H1 (cell line): ENCODE measurements at regions not wholly inside any gene's neighbourhood (a gene's known extent, or its start where the extent isn't known, plus 50 kb on each side); places are given as distances from the start of the nearest gene placed in this dataset.

Experiments
- CTCF ChIA-PET: fragments of 300-600 bp; sonication (Branson Sonifier 250); formaldehyde crosslinking; loops from one replicate; lab custom pipeline; 2021; ENCODE audit not compliant: partially characterized antibody; lab: Charles Lee
- POLR2A ChIA-PET: fragments of 300-600 bp; sonication (Branson Sonifier 250); formaldehyde crosslinking; loops from one replicate; lab custom pipeline; 2021; ENCODE audit warnings: inconsistent platforms; ENCODE audit not compliant: partially characterized antibody; lab: Charles Lee
- DNase-seq, 2 experiments: peaks; one replicate each; pipeline versions ENCODE4 v3.0.0 to v3.0.0-alpha.2; 2010 to 2022; ENCODE audit warnings: low spot score in 2 of 2, low read depth in 1 of 2, mixed read lengths in 1 of 2
- FAIRE-seq: peaks from 2 replicates; lab custom pipeline; 2011; peaks lifted over from hg19 to GRCh38; lab: Jason Lieb, UNC
- H2AFZ ChIP-seq: 2 replicates; pipeline ENCODE4 v1.8.1; 2012; ENCODE audit warnings: low read length, inconsistent platforms
- H2AK5ac ChIP-seq: 2 replicates; pipeline ENCODE4 v1.6.1; 2013; ENCODE audit warnings: low read depth, low read length
- H2BK120ac ChIP-seq: replicated peaks from 2 replicates; pipeline ENCODE3; 2013; ENCODE audit warnings: low read depth, low read length, inconsistent platforms
- H2BK12ac ChIP-seq: 2 replicates; pipeline ENCODE4 v1.6.1; 2013; ENCODE audit warnings: low read depth, low read length
- H2BK15ac ChIP-seq: 2 replicates; pipeline ENCODE4 v1.6.1; 2013; ENCODE audit warnings: low read length
- H2BK20ac ChIP-seq: 2 replicates; pipeline ENCODE4 v1.6.1; 2013; ENCODE audit warnings: low read length
- H2BK5ac ChIP-seq: 2 replicates; pipeline ENCODE4 v1.6.1; 2013; ENCODE audit warnings: low read depth, low read length
- H3K14ac ChIP-seq: 2 replicates; pipeline ENCODE4 v1.6.1; 2013; ENCODE audit warnings: inconsistent platforms; ENCODE audit not compliant: insufficient read length
- H3K18ac ChIP-seq: 2 replicates; pipeline ENCODE4 v1.6.1; 2013; ENCODE audit warnings: low read length; ENCODE audit errors: extremely low read depth
- H3K23ac ChIP-seq: 2 replicates; pipeline ENCODE4 v1.6.1; 2013; ENCODE audit warnings: inconsistent platforms; ENCODE audit not compliant: insufficient read length
- H3K23me2 ChIP-seq: 2 replicates; pipeline ENCODE4 v1.6.1; 2013; ENCODE audit warnings: low read depth, low read length
- H3K27ac ChIP-seq: 2 replicates; pipeline ENCODE4 v1.6.1; 2011; ENCODE audit warnings: low read depth, low read length, inconsistent platforms
- H3K27me3 ChIP-seq, 4 experiments: replicated peaks in 1 of 4; 1 replicate in 1 of 4; 2 replicates in 3 of 4; pipeline versions ENCODE4 v1.6.1 to v1.8.1; 2011 to 2013; ENCODE audit warnings: low read length in 3 of 4, mild to moderate bottlenecking in 3 of 4, inconsistent platforms in 2 of 4, mixed read lengths in 2 of 4, moderate library complexity in 1 of 4; ENCODE audit not compliant: control insufficient read depth in 3 of 4, insufficient read depth in 3 of 4; ENCODE audit errors: extremely low read depth in 1 of 4
- H3K36me3 ChIP-seq, 4 experiments: 2 replicates each; pipeline versions ENCODE4 v1.6.1 to v1.8.1; 2011 to 2013; ENCODE audit warnings: mild to moderate bottlenecking in 4 of 4, low read length in 3 of 4, moderate library complexity in 2 of 4, control low read depth in 1 of 4, inconsistent platforms in 1 of 4; ENCODE audit not compliant: insufficient read depth in 4 of 4, control insufficient read depth in 2 of 4
- H3K4ac ChIP-seq: replicated peaks from 2 replicates; pipeline ENCODE3; 2013; ENCODE audit warnings: low read length, low read depth, mixed read lengths, inconsistent platforms; ENCODE audit not compliant: insufficient read length
- H3K4me1 ChIP-seq, 4 experiments: replicated peaks in 1 of 4; 1 replicate in 1 of 4; 2 replicates in 3 of 4; pipeline versions ENCODE4 v1.6.1 to v1.8.1; 2011 to 2013; ENCODE audit warnings: low read length in 3 of 4, inconsistent platforms in 2 of 4, mixed read lengths in 1 of 4; ENCODE audit not compliant: insufficient read depth in 4 of 4, control insufficient read depth in 3 of 4
- H3K4me2 ChIP-seq, 2 experiments: 2 replicates each; pipeline versions ENCODE4 v1.6.1 to v1.8.1; 2011 to 2013; ENCODE audit warnings: low read depth in 2 of 2, low read length in 2 of 2, control low read depth in 1 of 2, inconsistent platforms in 1 of 2, mild to moderate bottlenecking in 1 of 2; ENCODE audit not compliant: insufficient read depth in 1 of 2
- H3K4me3 ChIP-seq, 4 experiments: fragments of 200-600, 300-600 bp in 1 of 4; sonication (generic), shearing (Covaris generic), sonication (Bioruptor Twin) in 1 of 4; 2 replicates each; pipeline versions ENCODE4 v1.5.1 to v1.8.1; 2011 to 2016; ENCODE audit warnings: low read length in 4 of 4, low read depth in 3 of 4, control low read depth in 2 of 4, inconsistent platforms in 2 of 4, mild to moderate bottlenecking in 2 of 4, mixed read lengths in 1 of 4, moderate library complexity in 1 of 4; ENCODE audit not compliant: insufficient read depth in 2 of 4; ENCODE audit errors: extremely low read depth in 1 of 4
- H3K56ac ChIP-seq: replicated peaks from 2 replicates; pipeline ENCODE3; 2013; ENCODE audit warnings: low read depth, mild to moderate bottlenecking, mixed read lengths, low read length, inconsistent platforms; ENCODE audit not compliant: insufficient read length
- H3K79me1 ChIP-seq: 2 replicates; pipeline ENCODE4 v1.6.1; 2013; ENCODE audit warnings: low read depth, low read length, control low read depth
- H3K79me2 ChIP-seq, 2 experiments: 2 replicates each; pipeline versions ENCODE4 v1.6.1 to v1.8.1; 2012 to 2013; ENCODE audit warnings: low read length in 2 of 2, mild to moderate bottlenecking in 2 of 2, inconsistent platforms in 1 of 2; ENCODE audit not compliant: insufficient read depth in 2 of 2, control insufficient read depth in 1 of 2
- H3K9ac ChIP-seq, 4 experiments: replicated peaks in 1 of 4; 1 replicate in 1 of 4; 2 replicates in 3 of 4; pipeline versions ENCODE4 v1.6.1 to v1.8.1; 2011 to 2013; ENCODE audit warnings: low read depth in 3 of 4, low read length in 3 of 4, control low read depth in 2 of 4, mild to moderate bottlenecking in 2 of 4, moderate library complexity in 2 of 4, inconsistent platforms in 1 of 4; ENCODE audit errors: extremely low read depth in 1 of 4
- H3K9me3 ChIP-seq, 2 experiments: 2 replicates each; pipeline versions ENCODE4 v1.6.1 to v1.8.1; 2012 to 2013; ENCODE audit warnings: mild to moderate bottlenecking in 2 of 2, moderate library complexity in 2 of 2, control low read depth in 1 of 2, inconsistent platforms in 1 of 2, low read depth in 1 of 2, low read length in 1 of 2, mixed read lengths in 1 of 2; ENCODE audit not compliant: insufficient read depth in 2 of 2
- H4K20me1 ChIP-seq, 2 experiments: replicated peaks in 1 of 2; 2 replicates each; pipeline versions ENCODE3 to v1.8.1; 2011 to 2013; ENCODE audit warnings: inconsistent platforms in 2 of 2, low read length in 2 of 2, mild to moderate bottlenecking in 1 of 2; ENCODE audit not compliant: insufficient read depth in 2 of 2, control insufficient read depth in 1 of 2
- H4K5ac ChIP-seq: 2 replicates; pipeline ENCODE4 v1.6.1; 2013; ENCODE audit warnings: low read length, low read depth, mixed read lengths, inconsistent platforms; ENCODE audit not compliant: insufficient read length
- H4K8ac ChIP-seq: 2 replicates; pipeline ENCODE4 v1.8.0; 2013; ENCODE audit warnings: mild to moderate bottlenecking, moderate library complexity, low read length, inconsistent platforms; ENCODE audit not compliant: insufficient read depth; ENCODE audit errors: extremely low read depth
- H4K91ac ChIP-seq: replicated peaks from 2 replicates; pipeline ENCODE3; 2013; ENCODE audit warnings: low read length, mixed read lengths, inconsistent platforms; ENCODE audit not compliant: insufficient read length
- CREB1 ChIP-seq: IDR thresholded peaks from 2 replicates; pipeline ENCODE4 v1.6.1; 2012; ENCODE audit warnings: inconsistent platforms
- JUND ChIP-seq: IDR thresholded peaks from 2 replicates; pipeline ENCODE4 v1.6.1; 2011; ENCODE audit warnings: mild to moderate bottlenecking, improper control_type of control experiment, low read length
- KDM1A ChIP-seq: fragments of 200-600, 300-600 bp; sonication (generic); IDR thresholded peaks from 2 replicates; pipeline ENCODE4 v1.7.1; 2016; ENCODE audit warnings: mild to moderate bottlenecking, low read length, borderline replicate concordance
- MAFK ChIP-seq: IDR thresholded peaks from 2 replicates; pipeline ENCODE4 v1.6.1; 2012; ENCODE audit warnings: low read depth, mild to moderate bottlenecking, improper control_type of control experiment, low read length
- MAX ChIP-seq: IDR thresholded peaks from 2 replicates; pipeline ENCODE4 v1.6.1; 2012; ENCODE audit warnings: inconsistent platforms
- PHF8 ChIP-seq: fragments of 200-600 bp; sonication (generic); conservative IDR thresholded peaks from 2 replicates; pipeline ENCODE4 v1.7.1; 2012; ENCODE audit warnings: low read depth, mild to moderate bottlenecking, inconsistent platforms, low read length, moderate library complexity
- RBBP5 ChIP-seq: IDR thresholded peaks from 2 replicates; pipeline ENCODE4 v1.7.1; 2012; ENCODE audit warnings: low read depth, mild to moderate bottlenecking, inconsistent platforms, low read length, moderate library complexity, borderline replicate concordance
- RFX5 ChIP-seq: IDR thresholded peaks from 2 replicates; pipeline ENCODE4 v1.6.1; 2011; ENCODE audit warnings: low read depth, low read length, improper control_type of control experiment, borderline replicate concordance
- SIX5 ChIP-seq: IDR thresholded peaks from 2 replicates; pipeline ENCODE4 v1.6.1; 2011; ENCODE audit warnings: mild to moderate bottlenecking, low read depth, low read length
- SRF ChIP-seq: IDR thresholded peaks from 2 replicates; pipeline ENCODE4 v1.6.1; 2011; ENCODE audit warnings: mild to moderate bottlenecking, low read depth, low read length, moderate library complexity
- SUZ12 ChIP-seq: fragments of 200-600 bp; sonication (generic); IDR thresholded peaks from 2 replicates; pipeline ENCODE4 v1.6.1; 2012; ENCODE audit warnings: mild to moderate bottlenecking, inconsistent platforms, low read length, moderate library complexity, mixed read lengths
- TBP ChIP-seq: IDR thresholded peaks from 2 replicates; pipeline ENCODE4 v1.6.1; 2011; ENCODE audit warnings: low read depth, low read length, improper control_type of control experiment
- YY1 ChIP-seq: IDR thresholded peaks from 2 replicates; pipeline ENCODE4 v1.6.1; 2011; ENCODE audit warnings: low read depth, mild to moderate bottlenecking, low read length
- WGBS, 2 experiments: shearing (Covaris generic) in 1 of 2; methylation state at CpG; one replicate each; pipeline versions ENCODE4 v1.1.6 to v1.1.7; 2013 to 2015; ENCODE audit warnings: low lambda C conversion rate in 2 of 2, mixed read lengths in 2 of 2, inconsistent platforms in 1 of 2, low coverage in 1 of 2, missing lambda C conversion rate in 1 of 2; ENCODE audit not compliant: insufficient replicate concordance in 2 of 2, insufficient coverage in 1 of 2, insufficient read length in 1 of 2; ENCODE audit errors: extremely low coverage in 1 of 2, missing lambda C conversion rate in 1 of 2; 5-methylcytosine and 5-hydroxymethylcytosine counted together

- DNase-seq = peak; percentile 33 to 49
- H3K18ac ChIP-seq = 0 out of 2 replicates have a peak overlapping the region, but pooled peaks have one; percentile 41
- no peak overlapping the region for H2AK5ac ChIP-seq
- H3K14ac ChIP-seq = no peak overlapping the region
- H2BK15ac ChIP-seq = no peak overlapping the region
- no peak overlapping the region for H2BK20ac ChIP-seq
- no peak overlapping the region for H3K4me2 ChIP-seq
- no peaks in the 10 kb centered on the region for H4K20me1 ChIP-seq
- H3K4me1 ChIP-seq = no peaks in the 10 kb centered on the region
- H2BK120ac ChIP-seq = no peak overlapping the region
- H2BK12ac ChIP-seq = no peak overlapping the region
- H4K8ac ChIP-seq = no peak overlapping the region
- H3K27me3 ChIP-seq = no peaks in the 10 kb centered on the region; a peak in 1 of 7 replicates
- WGBS, 2 experiments = 63% methylated on average over 7 of the region's 7 CpGs; no CpG with 5 or more reads in 1 of the 2 experiments
- no peaks in the 10 kb centered on the region for H3K79me1 ChIP-seq
- no peak overlapping the region for H3K23ac ChIP-seq
- peak overlapping the region; percentile 80 for H2AFZ ChIP-seq
- peak; percentile 84 for FAIRE-seq
- H3K4ac ChIP-seq = no peak overlapping the region
- ChIA-PET CTCF (interaction anchor here (0.6 to 17.4 kb wide), 52 partner anchors 10 to 800 kb away, joined by 3 to 353 read pairs (median 4); no protein-coding TSS in a partner anchor), POLR2A (no interaction called here)
- no peaks in the 10 kb centered on the region for H3K36me3 ChIP-seq
- no peak overlapping the region for H3K56ac ChIP-seq
- H3K27ac ChIP-seq = no peak overlapping the region
- no peaks in the 10 kb centered on the region for H3K23me2 ChIP-seq
- H4K91ac ChIP-seq = no peak overlapping the region
- H3K4me3 ChIP-seq = no peak overlapping the region
- no peak overlapping the region for H3K9ac ChIP-seq
- H4K5ac ChIP-seq = no peak overlapping the region
- H3K79me2 ChIP-seq = no peaks in the 10 kb centered on the region
- H2BK5ac ChIP-seq = no peak overlapping the region
- no peaks in the 10 kb centered on the region for H3K9me3 ChIP-seq
- TF ChIP-seq CREB1 (no peak), YY1 (no peak), TBP (no peak), MAX (no peak), PHF8 (no peak), KDM1A (no peak), MAFK (no peak), RBBP5 (no peak), SIX5 (no peak), RFX5 (no peak), SRF (no peak), JUND (peak; percentile 74), SUZ12 (no peak)
These were observed 96.4 kb upstream of the SHISA6 start for GRCh38 chr17:11144358-11145233.
